Bronchial epithelial cell (primary cell): ENCODE measurements at regions not wholly inside any gene's neighbourhood (a gene's known extent, or its start where the extent isn't known, plus 50 kb on each side); places are given as distances from the start of the nearest gene placed in this dataset.

Source experiments
- DNase-seq: peaks from one replicate; pipeline ENCODE4 v3.0.0-alpha.2; 2010; ENCODE audit warnings: low read depth
- FAIRE-seq: peaks from 2 replicates; lab custom pipeline; 2011; peaks lifted over from hg19 to GRCh38; lab: Jason Lieb, UNC
- H3K27me3 ChIP-seq: 2 replicates; pipeline ENCODE4 v1.5.1; 2011; ENCODE audit warnings: low read length; ENCODE audit not compliant: control insufficient read depth, insufficient read depth
- H3K36me3 ChIP-seq: 2 replicates; pipeline ENCODE4 v1.5.1; 2011; ENCODE audit warnings: low read length; ENCODE audit not compliant: control insufficient read depth, insufficient read depth
- H3K4me3 ChIP-seq: 2 replicates; pipeline ENCODE4 v1.5.1; 2011; ENCODE audit warnings: mild to moderate bottlenecking, low read depth, low read length, control low read depth
- TF ChIP-seq, protein P1 (sequence below): IDR thresholded peaks from 2 replicates; pipeline ENCODE4 v1.5.1; 2011; ENCODE audit warnings: mild to moderate bottlenecking, moderate library complexity, low read length, control low read depth, inconsistent platforms; ENCODE audit not compliant: insufficient read depth, severe bottlenecking

GRCh38 chr2:41806286-41806685 lies 241.5 kb upstream of the PKDCC start:
- FAIRE-seq (no peak), DNase-seq (no peak)
- H3K4me3 ChIP-seq = no peak overlapping the region
- H3K27me3 ChIP-seq = no peaks in the 10 kb centered on the region
- TF ChIP-seq, protein P1, sequence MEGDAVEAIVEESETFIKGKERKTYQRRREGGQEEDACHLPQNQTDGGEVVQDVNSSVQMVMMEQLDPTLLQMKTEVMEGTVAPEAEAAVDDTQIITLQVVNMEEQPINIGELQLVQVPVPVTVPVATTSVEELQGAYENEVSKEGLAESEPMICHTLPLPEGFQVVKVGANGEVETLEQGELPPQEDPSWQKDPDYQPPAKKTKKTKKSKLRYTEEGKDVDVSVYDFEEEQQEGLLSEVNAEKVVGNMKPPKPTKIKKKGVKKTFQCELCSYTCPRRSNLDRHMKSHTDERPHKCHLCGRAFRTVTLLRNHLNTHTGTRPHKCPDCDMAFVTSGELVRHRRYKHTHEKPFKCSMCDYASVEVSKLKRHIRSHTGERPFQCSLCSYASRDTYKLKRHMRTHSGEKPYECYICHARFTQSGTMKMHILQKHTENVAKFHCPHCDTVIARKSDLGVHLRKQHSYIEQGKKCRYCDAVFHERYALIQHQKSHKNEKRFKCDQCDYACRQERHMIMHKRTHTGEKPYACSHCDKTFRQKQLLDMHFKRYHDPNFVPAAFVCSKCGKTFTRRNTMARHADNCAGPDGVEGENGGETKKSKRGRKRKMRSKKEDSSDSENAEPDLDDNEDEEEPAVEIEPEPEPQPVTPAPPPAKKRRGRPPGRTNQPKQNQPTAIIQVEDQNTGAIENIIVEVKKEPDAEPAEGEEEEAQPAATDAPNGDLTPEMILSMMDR = no peak
- H3K36me3 ChIP-seq = no peaks in the 10 kb centered on the region

GRCh38 chr2:41821167-41821566 lies 226.7 kb upstream of the PKDCC start:
- Histone ChIP-seq H3K4me3 (no peak overlapping the region), H3K27me3 (no peaks in the 10 kb centered on the region), H3K36me3 (no peaks in the 10 kb centered on the region)
- no peak for FAIRE-seq
- TF ChIP-seq, protein P1 = no peak
- no peak for DNase-seq

DNA sequence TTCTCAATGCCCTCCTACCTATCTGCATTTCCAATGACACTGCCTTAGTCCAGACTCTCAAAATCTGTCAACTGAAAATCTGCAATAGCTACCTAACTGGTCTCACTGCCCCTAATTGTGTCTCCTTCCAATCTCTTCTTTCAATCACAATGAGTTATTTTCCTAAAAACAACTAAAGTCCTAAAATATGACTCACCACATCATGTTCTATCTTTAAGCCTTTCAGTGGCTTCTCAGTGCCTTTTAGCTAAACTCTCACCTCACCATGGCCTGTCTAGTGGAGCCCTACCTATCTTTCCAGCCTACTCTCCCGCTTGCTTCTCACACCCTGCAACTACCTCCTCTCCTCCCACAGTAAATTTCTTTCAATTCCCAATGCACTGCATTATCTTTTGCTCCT lies 220.9 kb upstream of the PKDCC start:
- no peaks in the 10 kb centered on the region for H3K27me3 ChIP-seq
- TF ChIP-seq, protein P1 = no peak
- H3K4me3 ChIP-seq = no peak overlapping the region
- DNase-seq (no peak), FAIRE-seq (no peak)
- H3K36me3 ChIP-seq = no peaks in the 10 kb centered on the region

GRCh38 chr2:41827354-41827971 lies 220.4 kb upstream of the PKDCC start:
- FAIRE-seq (no peak), DNase-seq (no peak)
- Histone ChIP-seq H3K4me3 (no peak overlapping the region), H3K36me3 (no peaks in the 10 kb centered on the region), H3K27me3 (no peaks in the 10 kb centered on the region)
- TF ChIP-seq, protein P1 = no peak

- FAIRE-seq (no peak), DNase-seq (no peak)
- H3K4me3 ChIP-seq = no peak overlapping the region
- TF ChIP-seq, protein P1 = no peak
- H3K27me3 ChIP-seq = no peaks in the 10 kb centered on the region
- H3K36me3 ChIP-seq = no peaks in the 10 kb centered on the region
Observed at GRCh38 chr2:41828052-41828643, 219.7 kb upstream of the PKDCC start.
